Tibial nerve (tissue), 4 donors: ENCODE measurements at regions not wholly inside any gene's neighbourhood (a gene's known extent, or its start where the extent isn't known, plus 50 kb on each side); places are given as distances from the start of the nearest gene placed in this dataset.

Experiments used
- CTCF ChIP-seq, 5 experiments: fragments of 200-600 bp in 3 of 5; fragments of 450-650 bp in 2 of 5; sonication (generic) in 3 of 5; IDR thresholded peaks; one replicate each; pipeline ENCODE4 v1.5.1; 2016 to 2019; ENCODE audit warnings: antibody characterized with exemption in 5 of 5, mild to moderate bottlenecking in 3 of 5, moderate library complexity in 2 of 5
- EP300 ChIP-seq, 2 donors: sonication (generic); formaldehyde crosslinking; IDR thresholded peaks; one replicate each; pipeline ENCODE4 v1.6.1; 2017; ENCODE audit warnings: antibody characterized with exemption in 2 of 2, mild to moderate bottlenecking in 1 of 2

- no peak for TF ChIP-seq CTCF (IDR thresholded peaks at IDR 0.05)
- no peak for TF ChIP-seq EP300 (IDR thresholded peaks at IDR 0.05)
Observed at GRCh38 chr2:7601990-7602389, 684.8 kb downstream of the RNF144A start.
